ENCODE measurements at regions not wholly inside any gene's neighbourhood (a gene's known extent, or its start where the extent isn't known, plus 50 kb on each side); places are given as distances from the start of the nearest gene placed in this dataset.

- TF ChIP-seq POLR2A (IDR thresholded peaks at IDR 0.05; ENCODE audit: low read depth, low read length) (no peak), POLR2AphosphoS5 (IDR thresholded peaks at IDR 0.05; ENCODE audit: low read depth, low read length) (no peak)
These were observed 129.2 kb downstream of the RGS21 start for GRCh38 chr1:192445839-192446489.

All from GM12891 (cell line).